Lower leg skin (tissue), 3 donors: ENCODE measurements at regions not wholly inside any gene's neighbourhood (a gene's known extent, or its start where the extent isn't known, plus 50 kb on each side); places are given as distances from the start of the nearest gene placed in this dataset.

Experiments used
- POLR2A ChIP-seq, 2 donors: fragments of 450-650 bp; IDR thresholded peaks; one replicate each; pipeline ENCODE4 v1.6.1; 2016 to 2017; ENCODE audit warnings: antibody characterized with exemption in 2 of 2, mild to moderate bottlenecking in 1 of 2, moderate library complexity in 1 of 2
- TF ChIP-seq, protein P1 (sequence below), 3 donors: fragments of 450-650 bp; IDR thresholded peaks; one replicate each; pipeline ENCODE4 v1.5.1; 2016; ENCODE audit warnings: antibody characterized with exemption in 3 of 3, mild to moderate bottlenecking in 3 of 3, moderate library complexity in 2 of 3

DNA sequence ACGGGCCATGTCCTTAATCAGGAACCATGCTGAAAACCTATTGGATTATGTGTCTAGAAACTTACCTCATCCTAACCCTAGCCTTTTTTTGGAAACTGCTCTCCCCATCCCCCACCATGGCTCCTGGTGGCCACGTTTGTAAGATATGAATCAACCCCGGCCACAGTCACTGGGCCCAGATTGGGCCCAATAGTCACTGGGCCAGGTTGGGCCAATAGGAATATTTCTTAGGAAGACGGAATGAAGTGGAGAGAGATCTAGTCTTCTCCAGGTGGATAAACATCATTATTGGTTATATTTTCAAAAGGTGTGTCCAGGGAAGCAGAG is 468.7 kb downstream of the ARHGEF28 start:
- TF ChIP-seq, protein P1, sequence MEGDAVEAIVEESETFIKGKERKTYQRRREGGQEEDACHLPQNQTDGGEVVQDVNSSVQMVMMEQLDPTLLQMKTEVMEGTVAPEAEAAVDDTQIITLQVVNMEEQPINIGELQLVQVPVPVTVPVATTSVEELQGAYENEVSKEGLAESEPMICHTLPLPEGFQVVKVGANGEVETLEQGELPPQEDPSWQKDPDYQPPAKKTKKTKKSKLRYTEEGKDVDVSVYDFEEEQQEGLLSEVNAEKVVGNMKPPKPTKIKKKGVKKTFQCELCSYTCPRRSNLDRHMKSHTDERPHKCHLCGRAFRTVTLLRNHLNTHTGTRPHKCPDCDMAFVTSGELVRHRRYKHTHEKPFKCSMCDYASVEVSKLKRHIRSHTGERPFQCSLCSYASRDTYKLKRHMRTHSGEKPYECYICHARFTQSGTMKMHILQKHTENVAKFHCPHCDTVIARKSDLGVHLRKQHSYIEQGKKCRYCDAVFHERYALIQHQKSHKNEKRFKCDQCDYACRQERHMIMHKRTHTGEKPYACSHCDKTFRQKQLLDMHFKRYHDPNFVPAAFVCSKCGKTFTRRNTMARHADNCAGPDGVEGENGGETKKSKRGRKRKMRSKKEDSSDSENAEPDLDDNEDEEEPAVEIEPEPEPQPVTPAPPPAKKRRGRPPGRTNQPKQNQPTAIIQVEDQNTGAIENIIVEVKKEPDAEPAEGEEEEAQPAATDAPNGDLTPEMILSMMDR (IDR thresholded peaks at IDR 0.05) = no peak
- no peak for TF ChIP-seq POLR2A (IDR thresholded peaks at IDR 0.05)
